ENCODE measurements at regions not wholly inside any gene's neighbourhood (a gene's known extent, or its start where the extent isn't known, plus 50 kb on each side); places are given as distances from the start of the nearest gene placed in this dataset.
"Not testable (repeated sequence)": the region's sequence is repeated elsewhere in the genome, so short reads cannot be mapped to it uniquely, and the experiment has no call there.

DNA sequence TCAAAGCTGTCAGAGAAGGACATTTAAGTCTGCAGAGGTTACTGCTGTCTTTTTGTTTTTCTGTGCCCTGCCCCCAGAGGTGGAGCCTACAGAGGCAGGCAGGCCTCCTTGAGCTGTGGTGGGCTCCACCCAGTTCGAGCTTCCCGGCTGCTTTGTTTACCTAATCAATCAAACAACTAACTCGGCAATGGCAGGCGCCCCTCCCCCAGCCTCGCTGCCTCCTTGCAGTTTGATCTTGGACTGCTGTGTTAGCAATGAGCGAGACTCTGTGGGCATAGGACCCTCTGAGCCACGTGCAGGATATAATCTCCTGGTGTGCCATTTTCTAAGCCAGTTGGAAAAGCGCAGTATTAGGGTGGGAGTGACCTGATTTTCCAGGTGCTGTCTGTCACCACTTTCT is 201.8 kb upstream of the ETAA1 start:
- TF ChIP-seq, protein P1, sequence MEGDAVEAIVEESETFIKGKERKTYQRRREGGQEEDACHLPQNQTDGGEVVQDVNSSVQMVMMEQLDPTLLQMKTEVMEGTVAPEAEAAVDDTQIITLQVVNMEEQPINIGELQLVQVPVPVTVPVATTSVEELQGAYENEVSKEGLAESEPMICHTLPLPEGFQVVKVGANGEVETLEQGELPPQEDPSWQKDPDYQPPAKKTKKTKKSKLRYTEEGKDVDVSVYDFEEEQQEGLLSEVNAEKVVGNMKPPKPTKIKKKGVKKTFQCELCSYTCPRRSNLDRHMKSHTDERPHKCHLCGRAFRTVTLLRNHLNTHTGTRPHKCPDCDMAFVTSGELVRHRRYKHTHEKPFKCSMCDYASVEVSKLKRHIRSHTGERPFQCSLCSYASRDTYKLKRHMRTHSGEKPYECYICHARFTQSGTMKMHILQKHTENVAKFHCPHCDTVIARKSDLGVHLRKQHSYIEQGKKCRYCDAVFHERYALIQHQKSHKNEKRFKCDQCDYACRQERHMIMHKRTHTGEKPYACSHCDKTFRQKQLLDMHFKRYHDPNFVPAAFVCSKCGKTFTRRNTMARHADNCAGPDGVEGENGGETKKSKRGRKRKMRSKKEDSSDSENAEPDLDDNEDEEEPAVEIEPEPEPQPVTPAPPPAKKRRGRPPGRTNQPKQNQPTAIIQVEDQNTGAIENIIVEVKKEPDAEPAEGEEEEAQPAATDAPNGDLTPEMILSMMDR (IDR thresholded peaks at IDR 0.05), result not testable (repeated sequence)
- not testable (repeated sequence) for TF ChIP-seq TCF7L2 (IDR thresholded peaks at IDR 0.05; ENCODE audit: low read depth, low read length); SIN3A (IDR thresholded peaks at IDR 0.05; ENCODE audit: borderline replicate concordance, insufficient read depth, low read depth, low read length)
- TF ChIP-seq, protein P2, sequence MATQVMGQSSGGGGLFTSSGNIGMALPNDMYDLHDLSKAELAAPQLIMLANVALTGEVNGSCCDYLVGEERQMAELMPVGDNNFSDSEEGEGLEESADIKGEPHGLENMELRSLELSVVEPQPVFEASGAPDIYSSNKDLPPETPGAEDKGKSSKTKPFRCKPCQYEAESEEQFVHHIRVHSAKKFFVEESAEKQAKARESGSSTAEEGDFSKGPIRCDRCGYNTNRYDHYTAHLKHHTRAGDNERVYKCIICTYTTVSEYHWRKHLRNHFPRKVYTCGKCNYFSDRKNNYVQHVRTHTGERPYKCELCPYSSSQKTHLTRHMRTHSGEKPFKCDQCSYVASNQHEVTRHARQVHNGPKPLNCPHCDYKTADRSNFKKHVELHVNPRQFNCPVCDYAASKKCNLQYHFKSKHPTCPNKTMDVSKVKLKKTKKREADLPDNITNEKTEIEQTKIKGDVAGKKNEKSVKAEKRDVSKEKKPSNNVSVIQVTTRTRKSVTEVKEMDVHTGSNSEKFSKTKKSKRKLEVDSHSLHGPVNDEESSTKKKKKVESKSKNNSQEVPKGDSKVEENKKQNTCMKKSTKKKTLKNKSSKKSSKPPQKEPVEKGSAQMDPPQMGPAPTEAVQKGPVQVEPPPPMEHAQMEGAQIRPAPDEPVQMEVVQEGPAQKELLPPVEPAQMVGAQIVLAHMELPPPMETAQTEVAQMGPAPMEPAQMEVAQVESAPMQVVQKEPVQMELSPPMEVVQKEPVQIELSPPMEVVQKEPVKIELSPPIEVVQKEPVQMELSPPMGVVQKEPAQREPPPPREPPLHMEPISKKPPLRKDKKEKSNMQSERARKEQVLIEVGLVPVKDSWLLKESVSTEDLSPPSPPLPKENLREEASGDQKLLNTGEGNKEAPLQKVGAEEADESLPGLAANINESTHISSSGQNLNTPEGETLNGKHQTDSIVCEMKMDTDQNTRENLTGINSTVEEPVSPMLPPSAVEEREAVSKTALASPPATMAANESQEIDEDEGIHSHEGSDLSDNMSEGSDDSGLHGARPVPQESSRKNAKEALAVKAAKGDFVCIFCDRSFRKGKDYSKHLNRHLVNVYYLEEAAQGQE (IDR thresholded peaks at IDR 0.05; ENCODE audit: insufficient read depth in 1 of 2, low read depth in 2 of 2, low read length in 1 of 2), result not testable (repeated sequence)
